H9 (cell line): ENCODE measurements at regions not wholly inside any gene's neighbourhood (a gene's known extent, or its start where the extent isn't known, plus 50 kb on each side); places are given as distances from the start of the nearest gene placed in this dataset.

Experiments used
- DNase-seq: peaks from one replicate; pipeline ENCODE4 v3.0.0-alpha.2; 2017
- H2AFZ ChIP-seq: one replicate; pipeline ENCODE4 v1.6.1; 2013; ENCODE audit warnings: mild to moderate bottlenecking, low read length, control low read depth, moderate library complexity
- H2AK5ac ChIP-seq: 2 replicates; pipeline ENCODE4 v1.6.1; 2013; ENCODE audit warnings: low read length, control low read depth, mixed read lengths; ENCODE audit not compliant: insufficient read length
- H2BK120ac ChIP-seq: one replicate; pipeline ENCODE4 v1.6.1; 2013; ENCODE audit warnings: low read depth, mild to moderate bottlenecking, low read length, control low read depth, inconsistent platforms; ENCODE audit not compliant: poor library complexity, severe bottlenecking
- H2BK12ac ChIP-seq: 2 replicates; pipeline ENCODE4 v1.6.1; 2013; ENCODE audit warnings: low read length, control low read depth, mixed read lengths, low read depth; ENCODE audit not compliant: insufficient read length
- H2BK15ac ChIP-seq: 2 replicates; pipeline ENCODE4 v1.6.1; 2013; ENCODE audit warnings: low read depth, low read length, control low read depth
- H2BK20ac ChIP-seq: one replicate; pipeline ENCODE4 v1.6.1; 2013; ENCODE audit warnings: low read depth, mild to moderate bottlenecking, low read length, control low read depth, inconsistent platforms; ENCODE audit not compliant: poor library complexity, severe bottlenecking
- H2BK5ac ChIP-seq: 2 replicates; pipeline ENCODE4 v1.6.1; 2013; ENCODE audit warnings: low read length, control low read depth, mixed read lengths; ENCODE audit not compliant: insufficient read length
- H3K14ac ChIP-seq: 2 replicates; pipeline ENCODE4 v1.6.1; 2013; ENCODE audit warnings: low read length, control low read depth; ENCODE audit not compliant: insufficient read depth
- H3K18ac ChIP-seq: 2 replicates; pipeline ENCODE4 v1.6.1; 2013; ENCODE audit warnings: low read depth, mild to moderate bottlenecking, mixed read lengths, low read length, control low read depth; ENCODE audit not compliant: insufficient read length
- H3K23ac ChIP-seq: 2 replicates; pipeline ENCODE4 v1.6.1; 2013; ENCODE audit warnings: low read length, control low read depth, mixed read lengths, low read depth; ENCODE audit not compliant: insufficient read length
- H3K23me2 ChIP-seq: 2 replicates; pipeline ENCODE4 v1.6.1; 2013; ENCODE audit warnings: low read depth, mild to moderate bottlenecking, mixed read lengths, low read length, control low read depth; ENCODE audit not compliant: insufficient read length, poor library complexity, severe bottlenecking
- H3K27ac ChIP-seq: 2 replicates; pipeline ENCODE4 v1.5.1; 2013; ENCODE audit warnings: low read length, control low read depth, mixed read lengths, low read depth; ENCODE audit not compliant: insufficient read length
- H3K27me3 ChIP-seq: 2 replicates; pipeline ENCODE4 v1.6.1; 2013; ENCODE audit warnings: low read length, control low read depth, inconsistent platforms; ENCODE audit not compliant: insufficient read depth
- H3K4ac ChIP-seq: 2 replicates; pipeline ENCODE4 v1.6.1; 2013; ENCODE audit warnings: low read depth, mild to moderate bottlenecking, control low read depth, inconsistent platforms, low read length, moderate library complexity
- H3K4me1 ChIP-seq: 2 replicates; pipeline ENCODE4 v1.6.1; 2013; ENCODE audit warnings: low read length, control low read depth, inconsistent platforms; ENCODE audit not compliant: insufficient read depth
- H3K4me2 ChIP-seq: 2 replicates; pipeline ENCODE4 v1.6.1; 2013; ENCODE audit warnings: low read length, control low read depth, mixed read lengths; ENCODE audit not compliant: insufficient read length, insufficient read depth
- H3K56ac ChIP-seq: 2 replicates; pipeline ENCODE4 v1.6.1; 2013; ENCODE audit warnings: low read depth, mild to moderate bottlenecking, mixed read lengths, low read length, control low read depth; ENCODE audit not compliant: insufficient read length
- H3K79me1 ChIP-seq: 2 replicates; pipeline ENCODE4 v1.6.1; 2013; ENCODE audit warnings: low read depth, mild to moderate bottlenecking, moderate library complexity, low read length, control low read depth, inconsistent platforms; ENCODE audit not compliant: insufficient read depth, poor library complexity, severe bottlenecking
- H3K79me2 ChIP-seq: 2 replicates; pipeline ENCODE4 v1.6.1; 2013; ENCODE audit warnings: low read length, control low read depth, inconsistent platforms; ENCODE audit not compliant: insufficient read depth
- H3K9ac ChIP-seq: 2 replicates; pipeline ENCODE4 v1.6.1; 2013; ENCODE audit warnings: low read length, control low read depth, mixed read lengths; ENCODE audit not compliant: insufficient read length; ENCODE audit errors: extremely low read depth
- H3K9me3 ChIP-seq: one replicate; pipeline ENCODE4 v1.6.1; 2013; ENCODE audit warnings: low read depth, low read length, inconsistent platforms; ENCODE audit not compliant: control insufficient read depth
- H3T11ph ChIP-seq: one replicate; pipeline ENCODE4 v1.6.1; 2013; ENCODE audit warnings: mild to moderate bottlenecking, low read length, control low read depth, inconsistent platforms
- H4K20me1 ChIP-seq: one replicate; pipeline ENCODE4 v1.6.1; 2013; ENCODE audit not compliant: control insufficient read depth, insufficient read length, insufficient read depth
- H4K5ac ChIP-seq: 2 replicates; pipeline ENCODE4 v1.6.1; 2013; ENCODE audit warnings: low read depth, mild to moderate bottlenecking, mixed read lengths, low read length, control low read depth; ENCODE audit not compliant: insufficient read length
- H4K8ac ChIP-seq: replicated peaks from 2 replicates; pipeline ENCODE4 v1.6.1; 2013; ENCODE audit warnings: low read length, control low read depth, mixed read lengths, low read depth; ENCODE audit not compliant: insufficient read length
- H4K91ac ChIP-seq: 2 replicates; pipeline ENCODE4 v1.6.1; 2013; ENCODE audit warnings: low read depth, mild to moderate bottlenecking, moderate library complexity, mixed read lengths, low read length, control low read depth; ENCODE audit not compliant: insufficient read length
- H3K27ac Mint-ChIP-seq, 3 experiments: 2 replicates in 2 of 3; 3 replicates in 1 of 3; pipeline ENCODE4 v1.8.0; 2020 to 2021; ENCODE audit warnings: mixed read lengths in 3 of 3, mild to moderate bottlenecking in 1 of 3, moderate library complexity in 1 of 3
- H3K27me3 Mint-ChIP-seq: 2 replicates; pipeline ENCODE4 v1.8.0; 2021; ENCODE audit warnings: low read depth, mild to moderate bottlenecking, moderate library complexity, mixed read lengths
- H3K36me3 Mint-ChIP-seq, 3 experiments: 2 replicates in 2 of 3; 3 replicates in 1 of 3; pipeline ENCODE4 v1.8.0; 2020 to 2021; ENCODE audit warnings: low read depth in 3 of 3, mixed read lengths in 3 of 3; ENCODE audit not compliant: insufficient read depth in 1 of 3
- H3K4me1 Mint-ChIP-seq, 2 experiments: 2 replicates each; pipeline ENCODE4 v1.8.0; 2020; ENCODE audit warnings: mixed read lengths in 2 of 2
- H3K4me3 Mint-ChIP-seq, 2 experiments: 2 replicates in 1 of 2; 3 replicates in 1 of 2; pipeline ENCODE4 v1.8.0; 2020 to 2021; ENCODE audit warnings: mild to moderate bottlenecking in 2 of 2, mixed read lengths in 2 of 2, moderate library complexity in 1 of 2
- H3K9me3 Mint-ChIP-seq, 2 experiments: 2 replicates in 1 of 2; 3 replicates in 1 of 2; pipeline ENCODE4 v1.8.0; 2020; ENCODE audit warnings: mild to moderate bottlenecking in 2 of 2, mixed read lengths in 2 of 2, moderate library complexity in 1 of 2
- WGBS: extraction: QIAGEN DNeasy Blood & Tissue Kit; methylation state at CpG from one replicate; pipeline ENCODE4 v1.1.7; 2013; ENCODE audit warnings: missing lambda C conversion rate, low lambda C conversion rate, mixed read lengths; ENCODE audit not compliant: insufficient read length; ENCODE audit errors: extremely low coverage; 5-methylcytosine and 5-hydroxymethylcytosine counted together
- TF ChIP-seq, protein P1 (sequence below): fragments of 200-600 bp; sonication (generic); conservative IDR thresholded peaks from 3 replicates; pipeline ENCODE4 v1.8.0; 2021; ENCODE audit warnings: antibody characterized with exemption, mild to moderate bottlenecking

DNA sequence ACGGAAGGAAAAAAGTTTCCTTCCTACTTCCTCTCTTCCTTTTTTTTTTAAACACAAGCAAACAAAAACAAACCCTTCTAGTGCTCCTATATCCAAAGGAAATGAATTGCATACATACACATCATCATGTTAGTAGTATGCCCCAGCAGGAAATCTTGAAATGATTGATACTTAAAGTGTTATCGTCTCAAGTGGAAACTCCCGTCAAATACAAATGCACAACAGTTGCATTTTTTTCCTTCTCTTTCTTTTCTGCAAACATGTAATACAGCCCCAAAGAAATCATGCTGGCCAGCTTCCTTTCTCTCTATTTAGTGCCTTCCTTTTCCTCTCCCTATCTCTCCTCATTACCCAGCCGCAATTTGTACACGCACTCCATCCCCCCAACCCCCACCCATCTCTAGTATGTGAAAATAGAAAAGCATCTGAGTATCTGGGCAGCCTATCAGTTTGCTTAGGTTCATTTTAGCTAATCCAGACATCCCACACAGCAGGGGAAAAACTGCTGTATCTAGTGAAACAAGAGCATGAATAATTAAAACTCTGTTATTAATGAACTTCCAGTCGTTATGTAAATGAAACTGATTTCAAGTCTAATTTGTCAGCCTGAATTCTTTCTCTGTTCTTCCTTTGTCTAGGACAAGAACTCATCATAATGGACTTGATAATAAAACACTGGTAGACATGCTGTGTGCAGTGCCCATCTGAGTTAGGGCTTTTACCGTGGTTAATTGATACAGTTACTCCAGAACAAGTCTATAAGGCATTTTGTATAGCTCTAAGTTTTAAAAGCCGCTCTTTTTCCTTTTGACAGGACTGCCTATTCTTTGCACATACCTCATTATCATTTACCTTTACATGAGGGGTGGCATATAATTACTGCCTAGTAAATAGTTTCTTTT, 336.5 kb upstream of the ADGRL2 start:
- no peak overlapping the region for H3K4me3 Mint-ChIP-seq

More for the DNA sequence above, 336.5 kb upstream of the ADGRL2 start:
- H3K36me3 Mint-ChIP-seq, result peaks cover 0 to 4% (median 0%) of the 10 kb centered on the region in 3 experiments; a peak in 1 of 7 replicates
- TF ChIP-seq, protein P1, sequence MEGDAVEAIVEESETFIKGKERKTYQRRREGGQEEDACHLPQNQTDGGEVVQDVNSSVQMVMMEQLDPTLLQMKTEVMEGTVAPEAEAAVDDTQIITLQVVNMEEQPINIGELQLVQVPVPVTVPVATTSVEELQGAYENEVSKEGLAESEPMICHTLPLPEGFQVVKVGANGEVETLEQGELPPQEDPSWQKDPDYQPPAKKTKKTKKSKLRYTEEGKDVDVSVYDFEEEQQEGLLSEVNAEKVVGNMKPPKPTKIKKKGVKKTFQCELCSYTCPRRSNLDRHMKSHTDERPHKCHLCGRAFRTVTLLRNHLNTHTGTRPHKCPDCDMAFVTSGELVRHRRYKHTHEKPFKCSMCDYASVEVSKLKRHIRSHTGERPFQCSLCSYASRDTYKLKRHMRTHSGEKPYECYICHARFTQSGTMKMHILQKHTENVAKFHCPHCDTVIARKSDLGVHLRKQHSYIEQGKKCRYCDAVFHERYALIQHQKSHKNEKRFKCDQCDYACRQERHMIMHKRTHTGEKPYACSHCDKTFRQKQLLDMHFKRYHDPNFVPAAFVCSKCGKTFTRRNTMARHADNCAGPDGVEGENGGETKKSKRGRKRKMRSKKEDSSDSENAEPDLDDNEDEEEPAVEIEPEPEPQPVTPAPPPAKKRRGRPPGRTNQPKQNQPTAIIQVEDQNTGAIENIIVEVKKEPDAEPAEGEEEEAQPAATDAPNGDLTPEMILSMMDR, result no peak
- peak overlapping the region in 2 of 3 experiments; percentile 13 to 30; a peak in 1 of 7 replicates for H3K27ac Mint-ChIP-seq
- H2BK5ac ChIP-seq, result no peak overlapping the region
- H3K79me1 ChIP-seq, result no peaks in the 10 kb centered on the region
- H3K4me1 Mint-ChIP-seq, result peaks cover 20 to 21% of the 10 kb centered on the region in 2 experiments
- no peak overlapping the region for H3K14ac ChIP-seq
- H3K4me1 ChIP-seq, result 0 out of 2 replicates have a peak, but pooled peaks cover 3% of the 10 kb centered on the region
- H2BK20ac ChIP-seq, result no peak overlapping the region
- no peak overlapping the region for H3K4ac ChIP-seq
- no peak overlapping the region for H3K9ac ChIP-seq
- DNase-seq, result no peak
- no peaks in the 10 kb centered on the region for H3K27me3 Mint-ChIP-seq
- no peaks in the 10 kb centered on the region for H4K20me1 ChIP-seq
- no peak overlapping the region for H4K8ac ChIP-seq
- H4K91ac ChIP-seq, result no peak overlapping the region
- H2BK15ac ChIP-seq, result no peak overlapping the region
- H2AFZ ChIP-seq, result no peak overlapping the region
- H3K56ac ChIP-seq, result no peak overlapping the region
- no peaks in the 10 kb centered on the region for H3K23me2 ChIP-seq
- no peaks in the 10 kb centered on the region for H3K9me3 ChIP-seq
- WGBS, result no CpG with 5 or more reads among the region's 8 CpGs
- no peak overlapping the region for H3K4me2 ChIP-seq
- no peaks in the 10 kb centered on the region for H3K9me3 Mint-ChIP-seq
- H3T11ph ChIP-seq, result no peak overlapping the region
- H4K5ac ChIP-seq, result no peak overlapping the region
- no peaks in the 10 kb centered on the region for H3K79me2 ChIP-seq
- H2BK12ac ChIP-seq, result no peak overlapping the region
- H2AK5ac ChIP-seq, result no peak overlapping the region
- H3K27me3 ChIP-seq, result no peaks in the 10 kb centered on the region
- no peak overlapping the region for H3K18ac ChIP-seq
- H3K23ac ChIP-seq, result no peak overlapping the region
- no peak overlapping the region for H3K27ac ChIP-seq
- H2BK120ac ChIP-seq, result no peak overlapping the region
